GM12875 (cell line): ENCODE measurements at regions not wholly inside any gene's neighbourhood (a gene's known extent, or its start where the extent isn't known, plus 50 kb on each side); places are given as distances from the start of the nearest gene placed in this dataset.

ENCODE experiments used
- H3K4me3 ChIP-seq: one replicate; pipeline ENCODE4 v1.5.1; 2011; ENCODE audit warnings: low read depth, low read length, control low read depth
- CTCF ChIP-seq: IDR thresholded peaks from 2 replicates; pipeline ENCODE4 v1.5.1; 2011; ENCODE audit warnings: low read depth, mild to moderate bottlenecking, control low read depth, inconsistent platforms, low read length, moderate library complexity, borderline replicate concordance; ENCODE audit not compliant: insufficient read depth

DNA sequence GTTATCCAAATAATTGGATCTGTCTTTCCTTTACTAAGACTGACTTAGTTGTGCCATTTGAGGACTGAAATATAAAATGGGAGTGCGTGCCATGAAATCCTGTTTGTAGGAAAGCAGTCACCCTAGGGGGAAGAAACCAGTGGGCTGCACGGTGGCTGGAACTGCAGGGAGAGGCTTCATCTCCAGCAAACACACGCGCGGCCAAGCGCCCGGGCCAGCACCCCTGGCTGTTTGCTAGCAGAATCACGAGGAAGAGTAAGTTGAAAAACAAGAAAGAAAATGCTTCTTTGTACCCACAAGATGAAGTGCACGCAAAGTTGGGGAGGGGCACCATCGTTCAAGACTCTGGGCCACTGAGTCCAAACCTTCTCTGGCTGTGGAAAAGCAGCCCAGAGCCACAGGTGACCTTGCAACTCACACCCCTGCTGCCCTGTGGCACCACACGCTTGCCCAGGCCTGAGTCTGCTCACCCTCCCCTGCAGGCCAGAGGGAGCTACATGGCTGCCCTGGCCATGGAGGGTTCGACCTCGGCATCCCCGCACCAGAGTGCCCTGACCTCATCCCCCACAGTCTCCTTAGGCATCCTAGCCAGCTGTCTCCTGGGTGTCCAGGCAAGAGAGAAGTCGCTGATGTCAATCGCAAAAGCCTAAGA lies 55.2 kb downstream of the IRX2 start:
- no peak overlapping the region for H3K4me3 ChIP-seq
- TF ChIP-seq CTCF = no peak

DNA sequence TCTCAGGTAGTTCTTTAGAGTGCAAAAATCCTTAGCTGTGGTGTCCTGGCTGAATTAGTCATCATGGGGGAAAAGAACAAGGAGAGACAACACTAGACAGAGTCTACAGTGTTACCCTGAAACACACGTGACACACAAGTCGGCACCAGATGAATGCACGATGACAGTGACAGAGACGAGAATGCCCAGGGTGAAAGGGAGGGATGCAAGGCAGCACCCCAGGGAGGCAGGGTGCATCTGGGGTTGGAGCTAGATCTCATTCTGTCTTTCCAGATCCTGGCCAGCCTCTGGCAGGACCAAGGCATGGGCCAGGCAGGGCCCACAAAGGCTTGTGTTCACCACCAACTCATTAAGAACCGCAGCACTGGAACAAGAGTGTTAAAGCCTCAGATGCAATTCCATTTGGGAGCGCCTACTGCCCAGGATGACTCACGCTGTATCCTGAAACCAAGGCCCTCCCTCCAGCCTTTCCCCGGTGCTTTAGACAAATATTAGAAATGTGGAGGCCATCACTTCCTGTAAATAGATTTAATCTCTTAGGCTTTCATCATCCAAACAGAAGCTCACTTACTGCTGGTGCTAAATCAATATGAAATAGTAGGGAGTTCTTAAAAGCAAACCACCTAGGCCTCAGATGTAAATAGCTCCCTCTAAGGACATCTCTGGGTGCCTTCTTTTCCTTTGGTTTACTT lies 56.1 kb downstream of the IRX2 start:
- no peak overlapping the region for H3K4me3 ChIP-seq
- no peak for TF ChIP-seq CTCF

GRCh38 chr5:2691530-2691929 lies 59.9 kb downstream of the IRX2 start:
- no peak for TF ChIP-seq CTCF
- H3K4me3 ChIP-seq = no peak overlapping the region

- no peak overlapping the region for H3K4me3 ChIP-seq
- no peak for TF ChIP-seq CTCF
Measured at GRCh38 chr5:2690293-2690692, 61.2 kb downstream of the IRX2 start.

DNA sequence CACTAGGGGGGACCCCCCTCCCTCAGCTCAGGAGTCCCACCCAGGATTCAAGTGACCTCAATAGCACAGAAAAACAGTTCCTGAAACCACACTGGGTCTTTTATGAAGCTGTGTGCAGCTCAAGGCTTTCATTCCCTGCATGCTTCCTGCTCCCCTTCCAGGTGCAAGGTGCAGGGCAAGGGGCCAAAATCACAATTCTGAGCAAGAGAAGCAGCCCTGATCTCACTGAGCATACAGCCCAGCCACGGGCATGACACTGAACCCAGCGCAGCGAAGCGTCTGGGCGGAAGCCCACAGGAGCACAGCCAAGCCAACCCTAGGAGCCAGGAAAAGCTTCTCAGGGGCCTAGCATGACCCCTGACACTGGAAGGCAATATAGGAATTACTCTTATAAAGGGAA lies 62.9 kb downstream of the IRX2 start:
- no peak overlapping the region for H3K4me3 ChIP-seq
- TF ChIP-seq CTCF = no peak

- no peak for TF ChIP-seq CTCF
- no peak overlapping the region for H3K4me3 ChIP-seq
Measured at GRCh38 chr5:2687746-2688145, 63.7 kb downstream of the IRX2 start.
